Small intestine (tissue), 7 donors: ENCODE measurements at regions not wholly inside any gene's neighbourhood (a gene's known extent, or its start where the extent isn't known, plus 50 kb on each side); places are given as distances from the start of the nearest gene placed in this dataset.

Experiments
- DNase-seq, 2 donors: peaks; one replicate each; pipeline versions ENCODE4 v3.0.0 to v3.0.0-alpha.2; 2013
- FAIRE-seq: peaks from 2 replicates; lab custom pipeline; 2012; peaks lifted over from hg19 to GRCh38; lab: Jason Lieb, UNC
- H3K27ac ChIP-seq, 3 donors: one replicate each; pipeline ENCODE4 v1.5.1; 2013; ENCODE audit warnings: low read length in 2 of 3, mild to moderate bottlenecking in 2 of 3, control low read depth in 1 of 3, inconsistent platforms in 1 of 3, low read depth in 1 of 3, moderate library complexity in 1 of 3
- H3K27me3 ChIP-seq, 3 donors: one replicate each; pipeline ENCODE4 v1.6.1; 2013; ENCODE audit warnings: low read length in 3 of 3, inconsistent platforms in 1 of 3; ENCODE audit not compliant: control insufficient read depth in 3 of 3, insufficient read depth in 3 of 3
- H3K36me3 ChIP-seq, 3 donors: one replicate each; pipeline ENCODE4 v1.6.1; 2013; ENCODE audit warnings: low read length in 3 of 3, inconsistent platforms in 1 of 3, low read depth in 1 of 3, mild to moderate bottlenecking in 1 of 3, moderate library complexity in 1 of 3; ENCODE audit not compliant: control insufficient read depth in 3 of 3, insufficient read depth in 2 of 3
- H3K4me1 ChIP-seq, 3 donors: one replicate each; pipeline ENCODE4 v1.6.1; 2013; ENCODE audit warnings: low read length in 2 of 3, inconsistent platforms in 1 of 3, low read depth in 1 of 3, mild to moderate bottlenecking in 1 of 3, moderate library complexity in 1 of 3; ENCODE audit not compliant: control insufficient read depth in 3 of 3, insufficient read depth in 2 of 3
- H3K4me3 ChIP-seq, 3 donors: one replicate each; pipeline ENCODE4 v1.5.1; 2013; ENCODE audit warnings: low read length in 3 of 3, control low read depth in 1 of 3, inconsistent platforms in 1 of 3, low read depth in 1 of 3, mild to moderate bottlenecking in 1 of 3, moderate library complexity in 1 of 3
- H3K9me3 ChIP-seq, 2 donors: one replicate each; pipeline ENCODE4 v1.6.1; 2013; ENCODE audit warnings: low read depth in 1 of 2, low read length in 1 of 2; ENCODE audit not compliant: control insufficient read depth in 2 of 2, insufficient read depth in 1 of 2
- WGBS, 3 donors: extraction: QIAGEN DNeasy Blood & Tissue Kit; methylation state at CpG; one replicate each; pipeline ENCODE4 v1.1.7; 2013; 5-methylcytosine and 5-hydroxymethylcytosine counted together
- donor health status: healthy with polysubstance abuse.
- donor health status: control.
- donor health status: control.
- donor health status: Bipolar disorder and iron deficiency.
- donor health status: healthy.

DNA sequence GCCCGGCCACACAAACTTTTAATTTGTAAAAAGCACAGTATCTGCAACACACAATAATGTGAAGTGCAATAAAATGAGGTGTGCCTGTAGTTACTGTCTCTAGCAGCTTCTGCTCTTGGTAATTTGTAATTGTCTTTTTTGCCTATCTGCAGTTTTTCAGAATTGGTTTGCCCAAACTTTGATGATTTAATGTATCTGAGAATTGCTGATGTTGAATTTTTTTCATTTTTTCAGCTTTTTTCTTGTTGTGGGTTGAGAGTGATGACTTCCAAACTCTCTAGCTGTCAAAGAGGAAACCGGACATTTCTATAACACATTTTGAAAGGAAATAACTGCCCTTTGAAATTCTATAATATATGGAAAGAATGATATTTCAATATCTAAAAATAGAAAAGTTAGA lies 236.9 kb downstream of the RERGL start:
- peaks cover 0 to 7% of the 10 kb centered on the region in 2 donors for H3K9me3 ChIP-seq
- no peaks in the 10 kb centered on the region for H3K27me3 ChIP-seq
- H3K36me3 ChIP-seq = no peaks in the 10 kb centered on the region
- no peak overlapping the region for H3K4me3 ChIP-seq
- no peak for DNase-seq
- H3K4me1 ChIP-seq = no peaks in the 10 kb centered on the region
- H3K27ac ChIP-seq = no peak overlapping the region
- FAIRE-seq = no peak
- 87 to 91% (median 88%) methylated on average over 2 of the region's 2 CpGs for WGBS, 3 donors

DNA sequence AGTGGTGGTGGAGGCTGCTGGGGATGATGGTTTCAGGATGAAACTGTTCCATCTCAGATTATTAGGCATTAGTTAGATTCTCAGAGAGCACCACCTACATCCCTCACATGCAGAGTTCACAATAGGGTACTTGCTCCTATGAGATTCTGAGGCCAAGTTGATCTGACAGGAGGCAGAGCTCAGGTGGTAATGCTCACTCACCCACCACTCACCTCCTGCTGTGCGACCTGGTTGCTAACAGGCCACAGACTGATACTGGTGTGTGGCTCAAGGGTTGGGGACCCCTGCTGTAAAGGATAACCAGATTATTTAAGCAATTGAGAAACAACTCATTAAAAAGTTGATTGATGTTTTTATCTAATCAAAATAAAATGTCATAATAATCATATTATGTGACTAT lies 248.5 kb downstream of the RERGL start:
- DNase-seq (no peak), FAIRE-seq (no peak)
- Histone ChIP-seq H3K27me3 (no peaks in the 10 kb centered on the region), H3K4me1 (no peaks in the 10 kb centered on the region), H3K4me3 (no peak overlapping the region), H3K9me3 (no peaks in the 10 kb centered on the region), H3K27ac (no peak overlapping the region), H3K36me3 (no peaks in the 10 kb centered on the region)
- 49 to 54% (median 50%) methylated on average over 1 of the region's 1 CpG for WGBS, 3 donors

DNA sequence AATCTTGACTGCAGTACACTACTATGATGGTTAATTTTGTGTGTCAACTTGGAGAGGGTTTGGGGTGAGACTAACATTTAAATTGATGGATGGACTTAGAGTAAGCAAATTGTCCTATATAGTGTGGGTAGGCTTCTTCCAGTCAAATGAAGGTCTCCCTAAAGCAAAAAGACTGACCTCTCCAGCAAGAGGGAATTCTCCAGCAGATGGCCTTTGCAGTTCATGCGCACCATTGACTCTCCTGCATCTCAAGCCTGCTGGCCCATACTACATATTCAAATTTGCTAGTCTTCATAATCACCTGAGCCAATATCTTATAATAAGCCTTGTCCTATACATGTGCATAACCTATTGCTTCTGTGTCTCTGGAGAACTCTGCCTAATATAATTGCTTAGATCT lies 260.2 kb downstream of the RERGL start:
- no peaks in the 10 kb centered on the region for H3K27me3 ChIP-seq
- H3K4me1 ChIP-seq = no peaks in the 10 kb centered on the region
- H3K4me3 ChIP-seq = no peak overlapping the region
- DNase-seq = no peak
- H3K36me3 ChIP-seq = no peaks in the 10 kb centered on the region
- no peak for FAIRE-seq
- H3K27ac ChIP-seq = no peak overlapping the region
- WGBS, 3 donors = 79 to 88% (median 84%) methylated on average over 1 of the region's 1 CpG
- no peaks in the 10 kb centered on the region for H3K9me3 ChIP-seq

DNA sequence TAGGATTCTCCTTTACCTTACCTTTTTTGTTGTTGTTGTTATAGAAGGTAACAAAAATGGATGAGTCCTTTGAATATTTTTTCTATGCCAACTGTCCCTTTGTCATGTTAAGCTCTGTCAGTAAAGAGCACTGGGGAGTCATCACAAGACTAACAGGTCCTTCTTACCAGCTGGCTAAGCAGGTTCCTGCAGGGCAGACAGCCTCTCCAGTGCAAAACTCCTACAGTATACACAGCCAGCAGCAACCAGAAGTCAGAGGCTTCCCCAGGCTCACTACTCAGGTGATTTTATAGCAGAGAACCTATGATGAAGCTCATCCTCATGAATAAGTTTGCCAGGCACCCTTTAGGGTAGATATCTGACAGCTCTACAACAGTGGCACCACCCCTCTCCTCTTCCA lies 271.1 kb downstream of the RERGL start:
- Histone ChIP-seq H3K27ac (no peak overlapping the region), H3K9me3 (peaks cover 0 to 5% of the 10 kb centered on the region in 2 donors), H3K36me3 (no peaks in the 10 kb centered on the region), H3K4me1 (no peaks in the 10 kb centered on the region), H3K4me3 (no peak overlapping the region), H3K27me3 (no peaks in the 10 kb centered on the region)
- no peak for DNase-seq
- no peak for FAIRE-seq

DNA sequence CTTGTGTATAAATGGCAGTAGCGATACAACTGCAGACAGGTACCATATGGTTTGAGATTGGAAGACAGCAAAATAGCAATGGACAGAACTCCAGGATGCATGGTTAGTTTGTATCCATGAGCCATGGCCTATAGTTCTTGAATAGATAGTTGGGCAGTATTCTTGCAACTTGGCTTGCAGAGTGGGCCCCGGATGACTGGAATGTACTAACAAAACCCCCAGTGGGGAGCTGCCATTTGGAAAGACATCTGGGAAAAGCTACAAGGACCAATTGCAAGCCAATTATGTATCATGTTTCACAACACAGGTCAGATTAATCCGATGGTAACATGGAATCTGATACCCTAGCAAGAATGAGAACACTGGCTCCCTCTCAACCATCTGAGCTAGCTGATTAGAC lies 279.6 kb downstream of the RERGL start:
- Histone ChIP-seq H3K36me3 (no peaks in the 10 kb centered on the region), H3K4me3 (no peak overlapping the region), H3K9me3 (peaks cover 3 to 30% of the 10 kb centered on the region in 2 donors), H3K27me3 (no peaks in the 10 kb centered on the region), H3K27ac (no peak overlapping the region), H3K4me1 (no peaks in the 10 kb centered on the region)
- no peak for FAIRE-seq
- WGBS, 3 donors = 75 to 89% (median 77%) methylated on average over 3 of the region's 3 CpGs
- DNase-seq = no peak

DNA sequence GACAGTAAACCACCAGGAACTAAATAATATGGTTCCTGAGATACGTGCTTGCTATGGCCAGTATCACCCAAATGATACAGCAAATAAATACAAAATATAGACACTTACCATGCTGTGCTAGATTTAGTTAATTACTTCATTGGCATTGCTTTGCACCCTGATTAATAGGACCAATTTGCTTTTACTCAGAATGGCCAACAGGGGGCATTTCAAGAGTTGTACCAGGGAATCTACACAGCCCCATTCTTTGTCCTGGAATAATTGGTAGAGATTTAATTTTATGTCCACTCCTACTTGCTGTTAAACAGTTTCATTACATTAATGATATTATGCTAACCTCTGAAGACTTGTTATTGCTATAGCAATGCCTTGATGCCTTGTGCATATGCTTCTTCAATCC lies 280.8 kb downstream of the RERGL start:
- no peak for FAIRE-seq
- WGBS, 3 donors = 48 to 73% (median 71%) methylated on average over 1 of the region's 1 CpG

DNA sequence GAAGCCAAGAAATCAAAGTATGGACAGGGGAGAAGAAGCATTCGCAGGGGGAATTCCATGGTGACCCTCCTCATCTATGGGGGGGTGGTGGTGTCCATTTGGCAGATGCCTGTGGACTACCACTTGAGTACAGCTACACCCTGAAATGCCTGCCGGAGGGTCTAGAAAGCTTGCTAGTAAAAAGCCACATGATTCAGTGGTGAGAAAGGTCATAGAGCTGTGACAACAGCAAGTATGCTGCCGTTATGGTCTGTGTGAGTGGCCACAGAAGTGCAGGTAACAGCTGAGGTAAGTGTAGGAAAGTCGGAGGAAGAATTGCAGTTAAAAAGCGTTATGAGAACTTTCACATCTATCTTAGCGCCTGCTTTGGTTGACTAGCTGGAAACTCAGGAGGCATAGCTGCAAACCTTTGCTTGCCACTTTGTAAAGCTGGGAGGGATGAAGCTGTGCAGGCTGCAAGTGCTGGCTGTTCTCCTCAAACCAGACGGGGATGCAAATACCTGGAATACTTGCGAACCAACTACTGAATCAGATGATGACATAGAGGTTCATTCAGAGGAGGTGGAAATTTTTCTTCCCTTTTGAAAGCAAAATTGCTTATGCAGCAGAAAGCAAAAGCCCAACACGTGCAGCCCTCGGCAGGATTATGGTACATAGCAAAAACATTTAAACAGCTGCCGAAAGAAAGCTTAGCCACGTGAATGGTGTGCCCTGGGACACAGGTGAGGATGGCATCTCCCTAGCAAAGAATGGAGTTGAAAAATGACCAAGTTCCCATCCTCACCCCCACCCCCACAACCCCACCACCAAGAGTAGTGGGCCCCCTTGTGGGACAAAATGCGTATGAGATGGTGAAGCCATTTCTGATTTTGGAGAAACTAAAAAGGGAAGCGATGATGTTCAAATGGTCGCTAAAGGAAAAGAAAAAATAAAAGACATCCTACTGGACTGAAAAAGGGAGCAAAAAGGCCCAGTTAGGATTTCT lies 287.0 kb downstream of the RERGL start:
- FAIRE-seq (no peak), DNase-seq (no peak)
- no peak overlapping the region for H3K4me3 ChIP-seq
- H3K27me3 ChIP-seq = no peaks in the 10 kb centered on the region
- WGBS, 3 donors = 73 to 80% (median 77%) methylated on average over 15 of the region's 15 CpGs
- no peaks in the 10 kb centered on the region for H3K36me3 ChIP-seq
- no peaks in the 10 kb centered on the region for H3K4me1 ChIP-seq
- H3K27ac ChIP-seq = no peak overlapping the region
- peaks cover 1 to 3% of the 10 kb centered on the region in 2 donors for H3K9me3 ChIP-seq

More for the DNA sequence above, 280.8 kb downstream of the RERGL start:
- Histone ChIP-seq H3K4me3 (no peak overlapping the region), H3K27me3 (no peaks in the 10 kb centered on the region), H3K4me1 (no peaks in the 10 kb centered on the region), H3K27ac (no peak overlapping the region), H3K9me3 (peaks cover 3 to 30% of the 10 kb centered on the region in 2 donors), H3K36me3 (no peaks in the 10 kb centered on the region)
- no peak for DNase-seq

DNA sequence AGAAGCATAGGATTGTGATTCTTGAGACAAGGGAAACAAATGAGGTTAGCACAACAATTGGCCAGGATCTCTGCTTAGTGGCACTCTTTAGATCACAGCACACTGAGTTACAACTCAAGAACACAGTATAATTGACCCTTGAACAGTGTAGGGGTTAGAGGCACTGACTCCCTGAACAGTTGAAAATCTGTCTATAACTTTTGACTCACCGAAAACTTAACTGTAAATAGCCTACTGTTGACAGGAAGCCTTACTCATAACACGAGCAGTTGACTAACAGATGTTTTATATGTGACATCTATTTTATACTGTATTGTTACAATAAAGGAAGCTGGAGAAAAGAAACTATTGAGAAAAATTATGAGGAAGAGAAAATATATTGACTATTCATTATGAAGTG lies 296.1 kb downstream of the RERGL start:
- no peak for DNase-seq
- no peak for FAIRE-seq
- 56 to 64% (median 63%) methylated on average over 2 of the region's 2 CpGs for WGBS, 3 donors

More for the DNA sequence above, 296.1 kb downstream of the RERGL start:
- H3K4me3 ChIP-seq = no peak overlapping the region
- H3K36me3 ChIP-seq = no peaks in the 10 kb centered on the region
- no peak overlapping the region for H3K27ac ChIP-seq
- H3K9me3 ChIP-seq = no peaks in the 10 kb centered on the region
- no peaks in the 10 kb centered on the region for H3K27me3 ChIP-seq
- no peaks in the 10 kb centered on the region for H3K4me1 ChIP-seq
